Central memory CD8-positive, alpha-beta T cell (primary cell): ENCODE measurements at regions not wholly inside any gene's neighbourhood (a gene's known extent, or its start where the extent isn't known, plus 50 kb on each side); places are given as distances from the start of the nearest gene placed in this dataset.

ENCODE experiments used
- ATAC-seq: fragments of 150-1000 bp; cut with Tn5 transposase; replicated peaks from 2 replicates; pipeline ENCODE4 v1.10.0; 2022; ENCODE audit warnings: mild to moderate bottlenecking, moderate FRiP score, moderate number of reproducible peaks; ENCODE audit not compliant: poor library complexity, severe bottlenecking; ENCODE audit errors: extremely low read depth
- DNase-seq, 2 donors: peaks; one replicate each; pipeline ENCODE4 v3.0.0; 2021; ENCODE audit warnings: low spot score in 2 of 2
- H3K27ac Mint-ChIP-seq: one replicate; pipeline ENCODE4 v1.8.0; 2022; ENCODE audit warnings: low read depth, mild to moderate bottlenecking, moderate library complexity, mixed read lengths
- H3K27me3 Mint-ChIP-seq: one replicate; pipeline ENCODE4 v1.8.0; 2022; ENCODE audit warnings: mixed read lengths
- H3K36me3 Mint-ChIP-seq: one replicate; pipeline ENCODE4 v1.8.0; 2022; ENCODE audit warnings: mild to moderate bottlenecking, moderate library complexity, mixed read lengths; ENCODE audit not compliant: insufficient read depth
- H3K4me1 Mint-ChIP-seq: one replicate; pipeline ENCODE4 v1.8.0; 2022; ENCODE audit warnings: mixed read lengths
- H3K4me3 Mint-ChIP-seq: one replicate; pipeline ENCODE4 v1.8.0; 2022; ENCODE audit warnings: mild to moderate bottlenecking, moderate library complexity, mixed read lengths
- H3K9me3 Mint-ChIP-seq: one replicate; pipeline ENCODE4 v1.8.0; 2022; ENCODE audit warnings: mixed read lengths

DNA sequence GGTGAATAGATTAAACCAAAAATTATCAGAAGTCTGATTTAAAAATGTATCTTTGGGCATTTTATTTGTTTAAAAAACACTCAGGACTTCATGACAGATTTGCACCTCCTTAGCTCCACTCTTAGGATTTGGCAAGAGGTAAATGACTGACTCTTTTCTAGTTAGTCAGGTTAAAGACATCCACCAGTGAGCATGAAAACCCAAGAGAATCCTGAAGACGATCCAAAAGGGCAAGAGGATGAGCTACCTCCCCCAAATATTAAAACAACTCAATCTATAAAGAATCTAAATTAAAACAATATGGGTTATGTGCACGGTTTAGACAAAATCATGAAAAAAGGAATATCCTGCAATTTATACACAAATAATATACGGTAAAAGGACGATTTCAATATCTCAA, 89.4 kb upstream of the OPRM1 start:
- H3K27ac Mint-ChIP-seq = no peak overlapping the region
- ATAC-seq (no peak), DNase-seq (no peak)
- peaks cover 7% of the 10 kb centered on the region for H3K27me3 Mint-ChIP-seq
- no peaks in the 10 kb centered on the region for H3K9me3 Mint-ChIP-seq
- no peak overlapping the region for H3K4me3 Mint-ChIP-seq
- peaks cover 2% of the 10 kb centered on the region for H3K36me3 Mint-ChIP-seq
- H3K4me1 Mint-ChIP-seq = no peaks in the 10 kb centered on the region

DNA sequence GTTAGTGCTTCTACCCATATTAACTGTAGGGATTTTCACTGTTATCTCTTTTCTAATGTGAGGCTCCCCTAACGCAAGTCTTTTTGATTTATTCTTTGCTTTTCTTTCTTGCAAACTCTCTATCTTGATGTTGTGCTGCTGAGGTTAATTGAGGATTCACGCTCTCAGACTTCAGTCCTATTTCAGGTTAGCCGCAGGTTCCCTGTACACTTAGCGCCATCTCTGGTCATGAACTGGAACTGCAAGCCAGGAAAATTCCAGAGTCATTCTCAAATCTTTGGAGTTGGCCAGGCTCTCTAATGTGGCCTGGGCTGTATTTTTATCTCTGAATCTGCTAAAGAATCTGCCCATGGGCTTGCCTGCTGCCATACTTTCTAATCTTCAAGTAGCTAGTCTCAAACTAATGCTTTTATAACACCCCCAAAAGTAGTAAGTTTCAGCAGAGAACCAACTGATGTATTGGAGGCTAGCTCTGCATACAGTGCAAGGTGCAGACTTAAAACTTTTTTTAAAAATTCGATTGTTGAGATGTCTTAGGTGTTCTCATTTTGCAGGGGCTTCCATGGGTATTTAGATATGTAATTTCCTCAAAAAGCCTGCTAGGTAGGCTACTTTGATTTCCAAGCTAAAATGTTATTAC, 91.1 kb upstream of the OPRM1 start:
- H3K27me3 Mint-ChIP-seq = peaks cover 7% of the 10 kb centered on the region
- H3K27ac Mint-ChIP-seq = no peak overlapping the region
- no peaks in the 10 kb centered on the region for H3K9me3 Mint-ChIP-seq
- no peak for DNase-seq
- ATAC-seq = no peak
- no peaks in the 10 kb centered on the region for H3K4me1 Mint-ChIP-seq
- H3K4me3 Mint-ChIP-seq = no peak overlapping the region
- H3K36me3 Mint-ChIP-seq = peaks cover 2% of the 10 kb centered on the region

DNA sequence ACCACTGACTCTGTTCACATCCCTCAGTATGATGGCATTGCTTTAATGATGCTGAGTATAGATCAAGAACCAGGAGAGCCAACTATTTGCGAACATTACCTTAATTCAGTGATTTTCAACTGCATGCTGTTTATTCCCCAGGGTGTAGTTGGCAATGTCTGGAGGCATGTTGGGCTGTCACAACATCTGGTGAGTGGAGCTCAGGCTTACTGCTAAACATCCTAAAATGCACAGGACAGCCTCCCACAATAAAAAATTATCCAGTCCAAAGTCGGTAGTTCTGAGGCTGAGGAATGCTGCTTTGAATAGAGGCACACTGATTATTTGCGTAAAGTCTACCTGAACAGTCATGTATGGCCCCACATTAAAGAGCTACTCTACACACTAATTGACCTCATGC, 94.8 kb upstream of the OPRM1 start:
- Mint-ChIP-seq H3K9me3 (no peaks in the 10 kb centered on the region), H3K4me3 (no peak overlapping the region), H3K4me1 (no peaks in the 10 kb centered on the region), H3K27me3 (no peaks in the 10 kb centered on the region), H3K36me3 (no peaks in the 10 kb centered on the region), H3K27ac (no peak overlapping the region)
- DNase-seq (no peak), ATAC-seq (no peak)

DNA sequence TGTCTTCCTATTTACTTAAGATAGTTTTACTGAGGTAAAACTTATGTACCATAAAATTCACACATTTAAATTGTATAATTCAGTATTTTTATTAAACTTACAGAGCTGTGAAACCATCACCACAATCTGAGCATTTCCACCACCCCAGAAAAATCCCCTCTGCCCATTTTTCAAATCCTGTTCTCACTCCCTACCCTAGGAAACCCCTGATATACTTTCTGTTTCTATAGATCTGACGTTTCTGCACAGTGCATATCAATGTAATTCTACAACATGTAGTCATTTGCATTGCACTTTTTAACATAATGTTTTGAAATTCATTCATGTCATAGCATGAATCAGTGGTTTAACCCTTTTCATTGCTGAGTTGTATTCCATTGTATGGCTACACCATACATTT, 96.7 kb upstream of the OPRM1 start:
- Mint-ChIP-seq H3K27ac (no peak overlapping the region), H3K9me3 (peaks cover 6% of the 10 kb centered on the region), H3K36me3 (no peaks in the 10 kb centered on the region), H3K4me1 (no peaks in the 10 kb centered on the region), H3K27me3 (no peaks in the 10 kb centered on the region), H3K4me3 (no peak overlapping the region)
- DNase-seq (no peak), ATAC-seq (no peak)

DNA sequence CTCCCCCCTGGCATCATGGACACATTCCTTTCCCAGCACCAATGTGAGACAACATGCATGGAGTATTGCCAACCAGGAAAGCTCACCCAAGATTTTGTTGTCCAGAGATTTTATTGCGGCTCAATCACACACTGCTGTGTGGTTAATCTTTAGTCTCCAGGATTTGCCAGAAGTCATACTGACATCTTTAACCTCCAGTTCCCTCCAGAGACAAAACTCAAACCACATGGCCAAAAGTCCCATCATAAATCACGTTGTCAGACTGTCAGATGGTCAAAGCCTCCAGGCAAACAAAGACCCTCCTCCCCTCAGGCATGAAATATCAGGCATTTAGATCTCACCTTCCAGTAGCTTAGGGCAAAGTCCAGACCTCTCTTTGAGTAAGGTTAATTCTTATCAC, 97.3 kb upstream of the OPRM1 start:
- H3K27me3 Mint-ChIP-seq = no peaks in the 10 kb centered on the region
- no peak overlapping the region for H3K27ac Mint-ChIP-seq
- H3K4me1 Mint-ChIP-seq = no peaks in the 10 kb centered on the region
- no peak overlapping the region for H3K4me3 Mint-ChIP-seq
- no peak for DNase-seq
- no peak for ATAC-seq
- H3K9me3 Mint-ChIP-seq = peaks cover 6% of the 10 kb centered on the region
- no peaks in the 10 kb centered on the region for H3K36me3 Mint-ChIP-seq

DNA sequence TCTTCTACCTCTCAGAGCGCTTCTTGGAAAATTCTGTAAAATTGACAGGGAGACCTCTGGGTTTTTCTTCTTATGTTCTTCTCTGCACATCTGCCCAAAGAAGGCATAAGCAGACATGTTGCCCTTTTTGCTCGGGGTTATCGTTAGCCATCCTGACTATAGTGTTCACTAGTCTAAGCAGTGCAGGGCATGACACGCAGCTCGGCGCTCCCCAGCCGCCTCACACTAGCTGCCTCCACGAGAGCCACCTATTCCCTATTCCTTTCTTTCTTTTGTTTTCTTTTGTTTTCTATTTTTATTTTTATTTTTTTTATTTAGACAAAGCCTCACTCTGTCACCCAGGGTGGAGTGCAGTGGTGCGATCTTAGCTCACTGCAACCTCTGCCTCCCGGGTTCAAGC, 100.2 kb upstream of the OPRM1 start:
- Mint-ChIP-seq H3K27me3 (no peaks in the 10 kb centered on the region), H3K4me1 (no peaks in the 10 kb centered on the region), H3K27ac (no peak overlapping the region), H3K4me3 (no peak overlapping the region), H3K9me3 (peaks cover 6% of the 10 kb centered on the region), H3K36me3 (no peaks in the 10 kb centered on the region)
- ATAC-seq (no peak), DNase-seq (no peak)

DNA sequence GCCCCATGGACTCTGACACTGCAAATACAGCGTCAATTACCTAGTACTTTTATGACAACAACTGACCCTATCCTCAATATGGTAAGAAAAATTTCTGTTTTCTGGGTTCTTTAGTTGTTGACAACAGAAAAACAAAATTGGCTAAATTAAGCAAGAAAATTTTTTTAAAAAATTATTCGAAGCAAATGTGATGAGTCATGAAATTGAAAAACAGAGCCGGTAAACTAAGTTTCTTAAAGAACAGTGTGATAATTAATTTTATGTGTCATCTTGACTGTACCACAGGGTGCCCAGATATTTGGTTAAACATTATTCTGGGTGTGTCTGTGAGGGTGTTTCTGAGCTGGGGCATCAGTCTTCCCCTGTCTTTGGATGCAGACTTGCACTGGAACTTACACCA, 107.6 kb upstream of the OPRM1 start:
- Mint-ChIP-seq H3K9me3 (no peaks in the 10 kb centered on the region), H3K27ac (no peak overlapping the region), H3K4me1 (no peaks in the 10 kb centered on the region), H3K4me3 (no peak overlapping the region), H3K36me3 (no peaks in the 10 kb centered on the region), H3K27me3 (no peaks in the 10 kb centered on the region)
- ATAC-seq (no peak), DNase-seq (no peak)

DNA sequence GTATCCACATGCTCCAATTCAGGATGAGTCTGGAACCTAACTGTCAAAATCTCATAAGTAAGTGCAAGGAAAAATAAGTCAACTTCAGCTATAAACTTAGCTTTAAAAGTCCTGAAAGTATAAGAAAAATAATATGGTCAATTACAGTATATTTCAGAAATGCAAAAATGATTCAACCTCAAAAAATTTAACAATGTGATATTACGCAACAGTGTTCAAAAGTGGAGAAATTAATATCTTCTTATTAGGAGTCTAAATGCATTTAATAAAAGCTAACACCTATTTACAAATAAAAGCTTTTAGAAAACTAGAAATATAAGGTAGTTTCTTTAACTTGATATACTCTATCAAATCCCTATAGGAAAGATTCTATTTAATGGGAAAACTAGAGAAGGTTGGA, 111.2 kb upstream of the OPRM1 start:
- ATAC-seq = no peak
- Mint-ChIP-seq H3K27ac (no peak overlapping the region), H3K4me1 (no peaks in the 10 kb centered on the region), H3K27me3 (no peaks in the 10 kb centered on the region), H3K9me3 (peaks cover 12% of the 10 kb centered on the region), H3K4me3 (no peak overlapping the region), H3K36me3 (no peaks in the 10 kb centered on the region)
- DNase-seq = no peak

DNA sequence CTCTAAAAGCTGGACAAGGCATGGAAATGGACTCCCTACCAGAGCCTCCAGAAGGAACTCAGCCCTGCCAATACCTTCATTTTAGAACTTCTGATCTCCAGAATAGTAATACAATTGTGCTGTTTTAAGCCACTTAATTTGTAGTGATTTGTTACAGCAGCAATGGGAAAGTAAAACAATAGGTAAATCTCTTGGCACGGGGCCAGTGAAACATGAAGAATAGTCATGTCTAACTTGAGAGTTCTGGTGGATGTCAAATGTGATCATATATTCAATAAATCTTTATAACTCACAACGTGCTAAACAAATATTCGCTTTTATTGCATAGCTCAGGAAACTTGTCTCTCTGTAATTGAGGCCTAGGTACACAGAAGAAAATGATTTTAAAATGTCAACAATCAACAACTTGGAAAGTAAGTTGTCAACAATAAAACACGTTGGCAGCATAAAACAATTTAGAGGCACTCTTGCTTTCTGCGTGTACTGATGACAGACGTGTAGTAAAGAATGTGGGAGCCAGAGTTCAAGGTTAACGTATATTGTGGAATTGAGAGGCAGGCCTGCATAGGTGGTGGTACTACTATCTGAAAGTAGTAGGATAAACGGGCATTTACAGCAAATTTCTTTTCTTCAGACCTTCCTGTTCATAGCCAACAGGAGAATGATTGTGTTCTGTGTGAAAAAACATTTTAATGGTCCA, 140.5 kb upstream of the OPRM1 start:
- ATAC-seq (no peak), DNase-seq (no peak)
- no peaks in the 10 kb centered on the region for H3K4me1 Mint-ChIP-seq
- H3K27me3 Mint-ChIP-seq = no peaks in the 10 kb centered on the region
- no peak overlapping the region for H3K27ac Mint-ChIP-seq
- H3K9me3 Mint-ChIP-seq = peaks cover 8% of the 10 kb centered on the region
- no peaks in the 10 kb centered on the region for H3K36me3 Mint-ChIP-seq
- H3K4me3 Mint-ChIP-seq = no peak overlapping the region

DNA sequence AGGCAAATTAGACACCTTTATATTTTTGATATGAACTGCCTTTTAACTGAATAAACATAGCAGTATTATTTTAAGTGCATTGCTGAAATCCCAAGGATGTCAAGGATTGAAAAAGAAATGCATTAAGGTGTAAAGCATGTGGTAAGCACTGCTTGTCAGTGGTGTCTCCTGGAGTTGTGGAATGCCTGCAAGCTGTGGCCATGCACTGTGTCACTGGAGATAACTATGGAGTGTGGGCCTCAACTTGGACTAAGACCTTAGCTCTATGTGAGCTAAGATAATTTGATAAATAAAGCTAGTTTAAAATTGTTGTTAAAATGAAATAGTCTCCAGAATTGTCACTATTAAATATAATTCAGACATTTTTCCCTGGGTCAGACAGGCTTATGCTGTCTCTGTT, 156.6 kb upstream of the OPRM1 start:
- peaks cover 6% of the 10 kb centered on the region for H3K9me3 Mint-ChIP-seq
- DNase-seq (no peak), ATAC-seq (no peak)
- no peak overlapping the region for H3K27ac Mint-ChIP-seq
- no peaks in the 10 kb centered on the region for H3K4me1 Mint-ChIP-seq
- no peak overlapping the region for H3K4me3 Mint-ChIP-seq
- H3K36me3 Mint-ChIP-seq = no peaks in the 10 kb centered on the region
- H3K27me3 Mint-ChIP-seq = no peaks in the 10 kb centered on the region

DNA sequence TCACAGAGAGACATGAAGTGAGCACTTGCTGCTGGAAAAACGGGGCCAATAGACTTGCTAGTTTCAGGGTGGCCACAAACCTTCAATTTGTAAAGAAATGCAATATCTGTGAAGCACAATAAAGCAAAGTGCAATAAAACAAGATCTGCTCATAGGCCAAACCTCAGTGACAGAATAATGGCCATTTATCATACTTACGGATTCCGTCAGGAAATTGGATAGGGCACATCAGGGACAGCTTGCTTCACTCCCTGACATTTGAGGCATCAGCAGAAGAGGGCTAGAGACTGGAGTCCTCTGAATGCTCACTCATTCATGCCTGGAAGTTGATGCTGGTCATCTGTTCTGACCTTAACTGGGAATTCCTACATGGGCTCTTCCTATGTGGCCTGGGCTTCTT, 165.5 kb upstream of the OPRM1 start:
- ATAC-seq (no peak), DNase-seq (no peak)
- no peaks in the 10 kb centered on the region for H3K27me3 Mint-ChIP-seq
- H3K27ac Mint-ChIP-seq = no peak overlapping the region
- no peak overlapping the region for H3K4me3 Mint-ChIP-seq
- no peaks in the 10 kb centered on the region for H3K36me3 Mint-ChIP-seq
- no peaks in the 10 kb centered on the region for H3K4me1 Mint-ChIP-seq
- H3K9me3 Mint-ChIP-seq = peaks cover 4% of the 10 kb centered on the region

DNA sequence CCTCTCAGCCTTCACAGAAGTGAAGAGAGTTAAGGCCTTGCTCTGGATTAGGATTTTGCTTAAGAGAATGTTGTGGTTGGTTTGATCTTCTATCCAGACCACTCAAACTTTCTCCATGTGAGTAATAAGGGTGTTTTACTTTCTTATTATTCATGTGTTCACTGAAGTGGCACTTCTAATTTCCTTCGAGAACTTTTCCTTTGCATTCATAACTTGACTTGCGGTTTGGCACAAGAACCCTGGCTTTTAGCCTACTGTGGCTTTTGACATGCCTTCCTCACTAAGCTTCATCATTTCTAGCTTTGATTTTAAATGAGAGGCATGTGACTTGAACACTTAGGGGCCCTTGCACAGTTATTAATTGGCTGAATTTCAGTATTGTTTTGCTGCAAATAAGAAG, 166.1 kb upstream of the OPRM1 start:
- ATAC-seq (no peak), DNase-seq (no peak)
- H3K4me1 Mint-ChIP-seq = no peaks in the 10 kb centered on the region

DNA sequence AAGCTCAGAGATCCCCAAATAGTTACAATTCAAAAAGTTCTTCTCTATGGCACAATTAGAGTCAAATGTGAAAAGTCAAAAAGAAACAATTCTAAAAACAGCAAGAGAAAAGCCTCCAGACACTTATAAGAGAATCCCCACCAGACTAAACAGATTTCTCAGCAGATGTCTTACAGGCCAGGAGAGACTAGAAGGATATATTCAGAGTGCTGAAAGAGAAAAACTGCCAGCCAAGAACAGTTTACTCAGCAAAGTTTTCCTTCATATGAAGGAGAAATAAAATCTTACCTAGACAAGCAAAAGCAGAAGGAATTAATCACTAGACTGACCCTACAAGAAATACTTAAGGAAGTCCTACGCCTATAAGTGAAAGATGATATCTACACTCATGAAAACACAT, 176.1 kb upstream of the OPRM1 start:
- H3K9me3 Mint-ChIP-seq = peaks cover 6% of the 10 kb centered on the region
- no peak overlapping the region for H3K4me3 Mint-ChIP-seq
- no peak for DNase-seq
- H3K27ac Mint-ChIP-seq = no peak overlapping the region
- no peaks in the 10 kb centered on the region for H3K36me3 Mint-ChIP-seq
- ATAC-seq = no peak
- no peaks in the 10 kb centered on the region for H3K27me3 Mint-ChIP-seq
- no peaks in the 10 kb centered on the region for H3K4me1 Mint-ChIP-seq

More for the DNA sequence above, 166.1 kb upstream of the OPRM1 start:
- Mint-ChIP-seq H3K9me3 (peaks cover 4% of the 10 kb centered on the region), H3K27me3 (no peaks in the 10 kb centered on the region), H3K36me3 (no peaks in the 10 kb centered on the region), H3K4me3 (no peak overlapping the region), H3K27ac (no peak overlapping the region)
